MM.1S (cell line): ENCODE measurements at regions not wholly inside any gene's neighbourhood (a gene's known extent, or its start where the extent isn't known, plus 50 kb on each side); places are given as distances from the start of the nearest gene placed in this dataset.

Experiments
- EZH2phosphoT487 ChIP-seq: fragments of 300-600 bp; sonication (generic); IDR thresholded peaks from 2 replicates; pipeline ENCODE4 v1.6.1; 2018; ENCODE audit warnings: antibody characterized with exemption, low read length
- TF ChIP-seq, protein P1 (sequence below): fragments of 300-600 bp; sonication (generic); IDR thresholded peaks from 2 replicates; pipeline ENCODE4 v1.5.1; 2016; ENCODE audit warnings: antibody characterized with exemption, low read length, mixed read lengths

DNA sequence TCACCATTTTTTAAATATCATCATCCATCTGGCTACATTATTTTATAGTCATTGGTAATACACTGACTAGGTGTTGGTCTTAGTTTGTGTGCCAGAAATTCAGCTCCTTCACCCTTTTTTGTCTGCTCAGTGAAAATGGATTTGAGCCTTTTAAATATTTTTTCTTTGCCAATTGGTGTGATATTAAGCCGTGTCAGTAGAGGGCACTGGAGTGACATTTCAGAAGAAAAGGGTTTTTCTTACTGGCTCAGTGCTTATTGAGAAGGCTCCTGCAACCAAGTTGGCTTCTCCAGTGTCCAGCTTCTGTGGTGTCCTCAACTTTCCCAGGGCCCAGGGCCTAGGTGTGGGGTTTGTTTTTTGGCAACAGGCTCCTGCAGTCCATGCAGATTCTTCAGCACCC lies 546.6 kb downstream of the DACH1 start:
- no peak for TF ChIP-seq EZH2phosphoT487
- TF ChIP-seq, protein P1, sequence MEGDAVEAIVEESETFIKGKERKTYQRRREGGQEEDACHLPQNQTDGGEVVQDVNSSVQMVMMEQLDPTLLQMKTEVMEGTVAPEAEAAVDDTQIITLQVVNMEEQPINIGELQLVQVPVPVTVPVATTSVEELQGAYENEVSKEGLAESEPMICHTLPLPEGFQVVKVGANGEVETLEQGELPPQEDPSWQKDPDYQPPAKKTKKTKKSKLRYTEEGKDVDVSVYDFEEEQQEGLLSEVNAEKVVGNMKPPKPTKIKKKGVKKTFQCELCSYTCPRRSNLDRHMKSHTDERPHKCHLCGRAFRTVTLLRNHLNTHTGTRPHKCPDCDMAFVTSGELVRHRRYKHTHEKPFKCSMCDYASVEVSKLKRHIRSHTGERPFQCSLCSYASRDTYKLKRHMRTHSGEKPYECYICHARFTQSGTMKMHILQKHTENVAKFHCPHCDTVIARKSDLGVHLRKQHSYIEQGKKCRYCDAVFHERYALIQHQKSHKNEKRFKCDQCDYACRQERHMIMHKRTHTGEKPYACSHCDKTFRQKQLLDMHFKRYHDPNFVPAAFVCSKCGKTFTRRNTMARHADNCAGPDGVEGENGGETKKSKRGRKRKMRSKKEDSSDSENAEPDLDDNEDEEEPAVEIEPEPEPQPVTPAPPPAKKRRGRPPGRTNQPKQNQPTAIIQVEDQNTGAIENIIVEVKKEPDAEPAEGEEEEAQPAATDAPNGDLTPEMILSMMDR: peak; percentile 42
